Right lobe of liver (tissue), 6 donors: ENCODE measurements at regions not wholly inside any gene's neighbourhood (a gene's known extent, or its start where the extent isn't known, plus 50 kb on each side); places are given as distances from the start of the nearest gene placed in this dataset.

ENCODE experiments used
- ATAC-seq, 4 donors: fragments of 200-7000 bp; cut with Tn5 transposase; one replicate each; pipeline ENCODE4 v1.9.1; 2020; ENCODE audit warnings: mild to moderate bottlenecking in 4 of 4, moderate library complexity in 4 of 4
- DNase-seq, 3 donors: peaks; one replicate each; pipeline ENCODE4 v3.0.0-alpha.2; 2020
- H3K27ac ChIP-seq, 3 donors: fragments of 200-600 bp; one replicate each; pipeline ENCODE4 v1.8.0; 2022
- H3K27me3 ChIP-seq, 2 donors: fragments of 200-600 bp; one replicate each; pipeline ENCODE4 v1.8.0; 2022
- H3K36me3 ChIP-seq, 4 donors: fragments of 200-600 bp; sonication (generic) in 1 of 4; one replicate each; pipeline versions ENCODE4 v1.5.1 to v1.8.0; 2017 to 2022; ENCODE audit warnings: control low read depth in 1 of 4
- H3K4me1 ChIP-seq, 4 donors: fragments of 200-600 bp; sonication (generic) in 1 of 4; one replicate each; pipeline versions ENCODE4 v1.5.1 to v1.8.0; 2017 to 2022; ENCODE audit warnings: control low read depth in 1 of 4
- H3K4me3 ChIP-seq, 3 donors: fragments of 200-600 bp; one replicate each; pipeline ENCODE4 v1.8.0; 2022
- H3K9me3 ChIP-seq, 4 donors: fragments of 200-600 bp; sonication (generic) in 1 of 4; one replicate each; pipeline versions ENCODE4 v1.5.1 to v1.8.0; 2017 to 2022; ENCODE audit warnings: control low read depth in 1 of 4
- CTCF ChIP-seq, 4 donors: fragments of 200-600 bp in 3 of 4; fragments of 450-650 bp in 1 of 4; IDR thresholded peaks; one replicate each; pipeline versions ENCODE4 v1.5.1 to v1.8.0; 2016 to 2022; ENCODE audit warnings: antibody characterized with exemption in 4 of 4, mild to moderate bottlenecking in 2 of 4
- POLR2A ChIP-seq: fragments of 450-650 bp; IDR thresholded peaks from one replicate; pipeline ENCODE4 v1.6.1; 2017; ENCODE audit warnings: antibody characterized with exemption, mild to moderate bottlenecking
- WGBS: methylation state at CpG from one replicate; pipeline ENCODE4 v1.1.6; 2018; ENCODE audit warnings: low coverage, low lambda C conversion rate; ENCODE audit not compliant: insufficient coverage; ENCODE audit errors: missing lambda C conversion rate; 5-methylcytosine and 5-hydroxymethylcytosine counted together
- intact Hi-C, 2 donors: fragments of 100-400 bp; cut with DNase I; formaldehyde crosslinking; loops; one replicate each; pipeline versions ENCODE4 v1.11.2 to v1.14.1; 2022
- donor health status: DM: no; HTN: yes; CAD: no.
- donor health status: DM: no; HTN: no; CAD: no.
- donor health status: DM: no; HTN: no; CAD: no.
- donor health status: DM: no; HTN: yes; CAD: no.
- donor health status: DM: no; HTN: yes; CAD: no.

- WGBS = 46% methylated on average over 6 of the region's 8 CpGs
Measured at GRCh38 chr20:60872224-60872623, 379.8 kb upstream of the CDH4 start.

GRCh38 chr20:60877071-60877857, 374.8 kb upstream of the CDH4 start:
- Histone ChIP-seq H3K9me3 (no peaks in the 10 kb centered on the region), H3K36me3 (no peaks in the 10 kb centered on the region), H3K4me3 (no peak overlapping the region), H3K27ac (no peak overlapping the region), H3K27me3 (no peaks in the 10 kb centered on the region), H3K4me1 (no peaks in the 10 kb centered on the region)
- WGBS = 68% methylated on average over 12 of the region's 14 CpGs
- ATAC-seq = no peak
- intact Hi-C loops = no loop called here
- DNase-seq = no peak
- TF ChIP-seq CTCF (IDR thresholded peaks at IDR 0.05) = no peak
- no peak for TF ChIP-seq POLR2A

More at GRCh38 chr20:60872224-60872623, 379.8 kb upstream of the CDH4 start:
- intact Hi-C loops = no loop called here
- H3K27me3 ChIP-seq = no peaks in the 10 kb centered on the region
- no peak overlapping the region for H3K4me3 ChIP-seq
- no peaks in the 10 kb centered on the region for H3K4me1 ChIP-seq
- no peaks in the 10 kb centered on the region for H3K36me3 ChIP-seq
- no peak for DNase-seq
- H3K9me3 ChIP-seq = no peaks in the 10 kb centered on the region
- TF ChIP-seq POLR2A (no peak), CTCF (IDR thresholded peaks at IDR 0.05) (no peak)
- H3K27ac ChIP-seq = no peak overlapping the region
- no peak for ATAC-seq

GRCh38 chr20:60882836-60883235, 369.2 kb upstream of the CDH4 start:
- Histone ChIP-seq H3K4me3 (no peak overlapping the region), H3K4me1 (no peaks in the 10 kb centered on the region), H3K9me3 (no peaks in the 10 kb centered on the region), H3K27ac (no peak overlapping the region), H3K27me3 (no peaks in the 10 kb centered on the region), H3K36me3 (no peaks in the 10 kb centered on the region)
- TF ChIP-seq CTCF (IDR thresholded peaks at IDR 0.05) (no peak), POLR2A (no peak)
- intact Hi-C loops = no loop called here
- no peak for ATAC-seq
- WGBS = 65% methylated on average over 6 of the region's 6 CpGs
- no peak for DNase-seq

- Histone ChIP-seq H3K9me3 (no peaks in the 10 kb centered on the region), H3K4me1 (no peaks in the 10 kb centered on the region), H3K36me3 (no peaks in the 10 kb centered on the region), H3K27ac (no peak overlapping the region), H3K4me3 (no peak overlapping the region), H3K27me3 (no peaks in the 10 kb centered on the region)
- TF ChIP-seq POLR2A (no peak), CTCF (IDR thresholded peaks at IDR 0.05) (no peak)
- intact Hi-C loops = no loop called here
- WGBS = 45% methylated on average over 3 of the region's 4 CpGs
- DNase-seq (no peak), ATAC-seq (no peak)
Measured at GRCh38 chr20:60883496-60883895, 368.6 kb upstream of the CDH4 start.
